ENCODE measurements at regions not wholly inside any gene's neighbourhood (a gene's known extent, or its start where the extent isn't known, plus 50 kb on each side); places are given as distances from the start of the nearest gene placed in this dataset.

GRCh38 chr4:132502096-132502552, 647.0 kb upstream of the PCDH10 start:
- no peak overlapping the region for H3K27ac ChIP-seq

GRCh38 chr4:132504438-132504837, 644.7 kb upstream of the PCDH10 start:
- no peak for TF ChIP-seq CTCF (conservative IDR thresholded peaks at IDR 0.05)
- no peak overlapping the region for H3K27ac ChIP-seq

More at GRCh38 chr4:132502096-132502552, 647.0 kb upstream of the PCDH10 start:
- no peak for TF ChIP-seq CTCF (conservative IDR thresholded peaks at IDR 0.05)

GRCh38 chr4:132506568-132506967, 642.5 kb upstream of the PCDH10 start:
- no peak for TF ChIP-seq CTCF (conservative IDR thresholded peaks at IDR 0.05)
- no peak overlapping the region for H3K27ac ChIP-seq

- no peak overlapping the region for H3K27ac ChIP-seq
- no peak for TF ChIP-seq CTCF (conservative IDR thresholded peaks at IDR 0.05)
Observed at GRCh38 chr4:132513491-132513890, 635.6 kb upstream of the PCDH10 start.

- no peak overlapping the region for H3K27ac ChIP-seq
- TF ChIP-seq CTCF (conservative IDR thresholded peaks at IDR 0.05) = no peak
Observed at GRCh38 chr4:132526652-132527051, 622.4 kb upstream of the PCDH10 start.

GRCh38 chr4:132527817-132528216, 621.3 kb upstream of the PCDH10 start:
- no peak overlapping the region for H3K27ac ChIP-seq
- no peak for TF ChIP-seq CTCF (conservative IDR thresholded peaks at IDR 0.05)

- no peak overlapping the region for H3K27ac ChIP-seq
- no peak for TF ChIP-seq CTCF (conservative IDR thresholded peaks at IDR 0.05)
Observed at GRCh38 chr4:132530861-132531260, 618.2 kb upstream of the PCDH10 start.
